HG02870 (cell line): ENCODE measurements at regions not wholly inside any gene's neighbourhood (a gene's known extent, or its start where the extent isn't known, plus 50 kb on each side); places are given as distances from the start of the nearest gene placed in this dataset.

Experiments
- ATAC-seq: cut with Tn5 transposase; IDR thresholded peaks from one replicate; pipeline ENCODE4 v1.9.1; 2021; ENCODE audit warnings: mild to moderate bottlenecking, moderate library complexity; ENCODE audit not compliant: unreplicated experiment

DNA sequence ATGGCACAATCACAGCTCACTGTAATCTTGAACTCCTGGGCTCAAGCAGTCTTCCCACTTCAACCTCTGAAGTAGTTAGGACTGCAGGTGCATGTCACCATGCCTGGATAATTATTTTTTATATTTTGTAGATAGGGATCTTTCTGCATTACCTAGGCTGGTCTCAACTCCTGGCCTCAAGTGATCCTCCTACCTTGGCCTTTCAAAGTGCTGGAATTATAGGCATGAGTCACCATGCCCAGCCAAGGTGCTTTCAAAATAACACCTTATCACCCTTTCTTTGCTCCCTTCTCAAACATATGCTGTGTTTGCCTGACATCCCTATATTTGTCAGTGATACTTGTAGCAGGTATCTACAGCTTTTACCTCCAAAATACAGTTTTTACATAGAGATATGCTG, 242.0 kb upstream of the ARRDC4 start:
- no peak for ATAC-seq

DNA sequence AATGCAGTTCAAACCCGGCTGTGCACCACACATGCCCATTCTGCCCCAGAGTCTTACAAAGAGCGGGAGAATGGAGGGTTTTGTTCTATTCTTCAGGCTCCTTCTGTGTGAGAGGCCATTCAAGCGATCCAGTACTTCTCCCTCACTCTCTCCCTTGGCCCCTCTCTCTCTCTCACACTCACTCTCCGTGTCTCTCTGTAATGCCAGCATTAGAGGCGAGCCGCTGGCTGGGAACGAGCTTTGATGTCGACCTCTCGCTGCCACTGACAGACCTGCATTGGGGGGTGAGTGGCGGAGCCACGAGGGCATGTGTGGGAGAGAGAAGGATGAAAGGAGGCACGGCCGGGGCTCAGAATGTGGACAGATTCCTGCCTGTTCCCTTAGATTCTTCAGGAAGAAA, 231.7 kb upstream of the ARRDC4 start:
- no peak for ATAC-seq

DNA sequence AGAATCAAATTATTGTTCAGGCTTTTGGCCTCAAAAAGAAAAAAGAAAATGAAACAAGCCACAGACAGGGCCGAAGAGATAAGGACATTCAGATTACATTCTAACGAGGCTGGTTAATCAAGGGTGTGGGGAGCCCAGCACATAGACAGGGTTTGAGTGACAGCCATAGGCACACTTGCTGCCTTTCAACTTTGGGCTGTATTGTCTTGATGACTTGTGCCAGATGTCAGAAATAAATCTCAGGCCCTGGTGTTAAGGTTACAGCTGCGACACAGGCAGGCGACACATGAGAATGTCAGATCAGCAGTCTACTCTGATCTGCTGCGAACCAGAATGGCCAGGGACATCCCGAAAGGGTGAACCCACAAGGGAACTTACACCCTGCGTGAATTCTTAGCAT, 231.2 kb upstream of the ARRDC4 start:
- ATAC-seq = no peak

DNA sequence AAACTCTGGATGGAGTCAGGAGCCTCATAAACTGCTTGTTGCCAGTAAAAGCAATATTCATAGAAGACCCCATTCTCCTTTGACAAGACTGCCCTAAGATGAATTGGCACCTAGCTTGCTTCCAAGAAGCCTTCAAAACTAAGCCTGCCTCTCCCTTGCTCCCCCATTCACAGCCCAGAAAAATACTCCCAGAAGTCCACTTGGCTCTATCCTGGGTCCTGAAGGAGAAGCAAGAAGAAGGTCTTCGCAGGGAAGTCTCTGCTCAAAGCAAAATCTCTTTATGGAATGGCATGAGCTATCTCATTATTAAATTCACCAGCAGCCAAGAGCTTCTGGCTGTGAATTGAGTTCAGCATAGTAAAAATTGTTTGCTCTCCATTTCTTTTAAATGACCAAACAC, 230.2 kb upstream of the ARRDC4 start:
- ATAC-seq = no peak

- ATAC-seq = no peak
Observed at GRCh38 chr15:97731859-97732258, 228.6 kb upstream of the ARRDC4 start.

DNA sequence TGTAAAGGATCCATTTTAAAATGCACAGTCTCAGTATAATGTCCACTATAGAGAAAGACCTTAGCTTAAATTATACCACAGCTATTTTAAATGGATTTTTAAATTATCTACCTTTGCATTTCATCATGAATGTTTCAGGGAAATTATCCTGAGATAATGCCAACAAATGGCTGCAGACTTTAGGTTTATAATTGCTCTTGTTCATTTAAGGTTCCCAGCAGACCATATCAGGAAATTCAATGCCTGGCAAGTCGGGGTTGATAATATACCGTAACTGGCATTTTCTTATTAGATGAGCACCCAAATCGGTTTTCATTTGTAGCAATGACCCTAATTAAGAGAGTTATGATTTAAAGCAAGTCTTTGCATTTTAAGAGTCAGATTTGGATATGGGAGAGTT, 227.1 kb upstream of the ARRDC4 start:
- ATAC-seq = no peak

DNA sequence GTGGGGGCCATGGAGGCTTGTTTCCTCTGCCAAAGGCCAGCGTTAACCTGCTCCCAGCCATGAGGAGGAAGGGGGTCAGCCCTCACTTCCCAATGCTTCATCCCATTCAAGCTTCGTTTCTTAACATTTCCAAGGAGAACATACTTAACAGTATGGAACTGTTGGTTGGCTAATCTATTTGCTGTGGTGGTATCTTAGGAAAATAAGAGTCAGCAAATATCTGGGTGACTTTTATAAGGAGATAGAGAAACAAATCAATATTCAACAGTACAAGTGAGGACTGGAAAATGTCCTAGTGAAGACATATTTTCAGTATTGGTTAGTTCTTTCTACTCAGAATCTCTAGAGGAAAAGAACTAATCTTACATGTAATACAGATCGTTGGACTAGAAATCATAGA, 223.8 kb upstream of the ARRDC4 start:
- ATAC-seq = no peak

DNA sequence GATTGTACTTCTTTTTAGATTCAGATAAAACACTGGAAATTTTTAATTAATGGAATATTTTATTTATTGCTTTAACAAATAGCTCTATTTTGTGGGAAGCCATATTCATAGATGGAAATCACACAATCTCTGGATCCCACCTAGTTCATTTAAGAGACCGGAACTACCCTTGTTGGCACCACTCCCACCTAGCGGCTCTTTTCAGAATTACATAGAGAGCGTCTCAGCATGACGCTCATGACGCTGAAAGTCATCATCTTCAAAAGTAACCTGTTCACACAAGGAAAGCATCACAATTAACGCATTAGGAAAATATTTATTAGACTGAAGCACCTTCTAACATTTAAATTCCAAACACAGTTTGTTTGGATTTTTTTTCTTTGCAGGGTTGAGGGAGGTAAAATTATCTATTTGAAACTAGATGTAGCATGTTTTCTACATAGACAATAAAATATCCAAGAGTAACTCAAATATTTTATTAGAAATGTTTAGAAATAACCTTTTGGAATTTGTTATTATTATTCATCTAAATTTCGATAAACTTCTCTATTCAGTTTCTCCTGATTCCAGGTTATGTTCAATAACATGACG, 214.9 kb upstream of the ARRDC4 start:
- ATAC-seq = peak; percentile 95

GRCh38 chr15:97747342-97747741, 213.2 kb upstream of the ARRDC4 start:
- ATAC-seq = no peak

DNA sequence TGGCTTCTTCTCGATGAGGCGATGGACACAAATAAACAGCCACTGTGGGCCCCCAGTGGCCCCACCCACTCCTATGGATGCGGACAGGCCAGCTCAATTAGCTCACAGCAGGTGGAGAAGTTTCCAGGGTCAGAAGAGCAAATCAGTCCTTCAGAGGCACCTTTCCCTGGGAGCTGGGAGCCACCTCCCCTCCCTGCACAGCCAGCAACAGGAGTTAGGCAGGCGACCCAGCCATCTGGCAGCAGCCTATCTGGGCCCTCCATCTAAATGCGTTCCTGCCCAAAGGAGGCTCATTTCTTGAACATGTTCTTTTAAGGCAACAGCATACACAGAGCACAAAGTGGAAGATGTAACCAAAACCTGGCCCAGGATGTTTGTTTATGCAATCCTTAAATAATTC, 211.9 kb upstream of the ARRDC4 start:
- ATAC-seq = no peak

DNA sequence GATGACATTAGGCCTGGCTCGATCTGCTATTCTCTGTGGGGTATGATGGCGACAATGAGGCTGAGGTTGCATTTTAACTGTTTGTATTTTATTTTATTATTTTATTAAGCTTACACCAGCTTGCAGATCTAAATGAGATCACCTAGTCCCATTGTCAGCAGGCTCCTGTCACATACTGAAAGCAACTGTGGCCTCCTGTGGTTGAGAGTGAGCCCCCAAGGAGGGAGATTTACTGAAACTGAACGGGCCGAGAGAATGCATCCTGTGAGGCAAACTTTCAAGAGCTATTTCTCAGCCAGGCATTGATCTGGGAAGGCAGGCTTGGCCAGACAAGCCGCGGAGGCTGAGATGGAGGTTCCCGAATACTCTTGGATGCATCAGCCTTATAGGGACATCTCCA, 210.4 kb upstream of the ARRDC4 start:
- no peak for ATAC-seq

GRCh38 chr15:97755726-97756125, 204.8 kb upstream of the ARRDC4 start:
- no peak for ATAC-seq

GRCh38 chr15:97759363-97759762, 201.1 kb upstream of the ARRDC4 start:
- no peak for ATAC-seq

DNA sequence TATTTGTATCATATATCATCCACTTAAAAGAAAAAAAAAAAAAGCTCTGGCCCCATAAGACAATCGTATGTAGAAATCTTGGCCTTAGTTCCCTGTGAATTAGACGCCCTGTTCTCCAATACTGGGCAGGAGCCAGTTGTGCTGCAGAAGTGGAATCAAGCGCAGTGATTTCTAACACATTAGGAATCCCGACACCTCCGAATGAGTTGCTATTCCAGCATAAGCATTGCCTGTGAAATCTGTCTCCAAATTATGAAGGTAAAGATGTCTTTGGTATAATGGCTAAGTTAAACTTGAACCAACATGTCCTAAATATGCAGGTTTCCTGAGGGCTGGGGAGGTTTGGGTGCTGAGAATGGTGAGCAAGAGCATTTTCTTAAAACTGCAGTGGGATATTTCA, 199.4 kb upstream of the ARRDC4 start:
- ATAC-seq = no peak

GRCh38 chr15:97783240-97783639, 177.3 kb upstream of the ARRDC4 start:
- no peak for ATAC-seq

GRCh38 chr15:97786741-97787140, 173.8 kb upstream of the ARRDC4 start:
- no peak for ATAC-seq

GRCh38 chr15:97790180-97790579, 170.3 kb upstream of the ARRDC4 start:
- no peak for ATAC-seq

DNA sequence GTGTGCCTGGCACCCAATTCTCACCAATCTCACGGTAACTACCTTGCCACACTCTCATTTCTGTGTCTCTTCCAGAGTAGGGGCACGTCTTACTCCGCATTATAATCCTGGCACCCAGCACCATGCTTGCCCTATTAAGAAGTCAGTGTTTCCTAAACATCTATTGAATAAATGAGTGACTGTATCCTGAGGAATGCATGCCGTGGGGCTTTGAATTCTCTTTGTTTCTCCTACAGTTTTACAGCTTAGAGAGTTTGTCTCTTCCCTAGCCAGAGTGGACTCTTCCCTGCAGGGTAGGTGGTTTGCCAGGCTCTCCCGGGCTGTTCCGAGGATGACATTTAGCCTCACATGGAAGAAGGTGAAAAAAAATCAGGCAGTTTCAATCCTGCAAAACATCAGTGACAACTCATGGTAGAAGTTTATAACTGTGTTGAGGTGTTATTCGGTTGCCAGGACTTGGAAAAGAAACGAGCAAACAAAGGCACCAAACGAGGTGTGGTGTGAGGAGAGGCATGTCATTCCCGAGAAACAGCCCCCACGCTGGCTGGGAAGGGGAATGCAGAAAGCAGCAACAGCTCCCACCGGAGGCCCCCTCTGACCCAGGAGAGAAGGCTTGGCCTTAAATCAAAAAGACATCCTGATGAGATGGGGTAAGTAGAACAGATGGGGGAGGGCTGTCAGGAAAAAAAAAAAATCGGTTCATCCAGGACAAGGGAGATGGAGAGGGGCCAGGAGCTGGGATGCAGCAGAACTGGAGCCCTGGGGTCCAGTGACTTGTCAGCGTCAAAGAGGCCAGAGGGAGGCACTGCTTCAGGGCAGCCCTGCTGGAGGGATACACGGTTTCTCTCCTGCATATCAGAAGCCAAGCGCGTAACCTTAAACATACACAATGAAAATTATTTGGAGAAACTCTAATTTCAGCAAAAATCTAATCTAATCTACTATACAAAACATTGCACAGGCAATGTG, 168.4 kb upstream of the ARRDC4 start:
- ATAC-seq = no peak

DNA sequence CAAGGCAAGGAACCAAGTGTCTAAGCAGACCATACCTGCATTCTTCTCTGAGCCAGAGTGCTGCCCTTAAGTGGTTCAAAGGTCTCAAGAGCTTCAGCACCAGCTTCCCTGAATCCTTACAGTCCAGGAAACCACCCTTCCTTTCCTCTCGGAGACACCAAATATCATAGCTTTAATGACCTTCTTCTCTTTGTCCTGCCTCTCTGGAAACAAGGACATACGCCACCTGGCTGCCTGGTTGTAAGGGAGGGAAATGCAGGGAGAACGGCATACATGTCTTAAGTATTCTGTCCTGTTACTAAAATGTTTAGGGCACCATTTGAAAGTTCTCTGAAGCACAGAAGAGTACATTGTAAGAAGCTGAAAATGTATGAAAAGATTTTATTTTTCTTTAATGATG, 155.6 kb upstream of the ARRDC4 start:
- no peak for ATAC-seq

- ATAC-seq = no peak
Observed at GRCh38 chr15:97806766-97807165, 153.7 kb upstream of the ARRDC4 start.

DNA sequence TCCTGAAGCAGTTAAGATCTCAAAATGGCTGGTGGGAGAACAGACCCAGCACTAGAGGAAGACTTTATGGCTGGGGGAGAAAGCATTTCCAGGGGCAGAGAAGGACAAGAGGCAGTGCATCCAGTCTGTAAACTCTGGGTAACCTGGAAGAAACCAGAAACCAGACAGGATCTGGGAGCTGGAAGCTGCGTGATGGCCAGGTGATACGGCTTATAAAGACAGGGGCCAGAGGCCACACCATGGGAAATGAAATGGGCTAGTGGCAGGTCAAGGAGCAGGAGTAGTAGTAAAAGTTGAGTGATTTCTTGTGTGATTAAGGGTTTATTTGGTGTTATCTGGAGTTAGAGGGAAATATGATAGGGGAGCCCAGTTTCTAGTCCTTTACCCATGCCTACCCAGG, 144.7 kb upstream of the ARRDC4 start:
- ATAC-seq = no peak

DNA sequence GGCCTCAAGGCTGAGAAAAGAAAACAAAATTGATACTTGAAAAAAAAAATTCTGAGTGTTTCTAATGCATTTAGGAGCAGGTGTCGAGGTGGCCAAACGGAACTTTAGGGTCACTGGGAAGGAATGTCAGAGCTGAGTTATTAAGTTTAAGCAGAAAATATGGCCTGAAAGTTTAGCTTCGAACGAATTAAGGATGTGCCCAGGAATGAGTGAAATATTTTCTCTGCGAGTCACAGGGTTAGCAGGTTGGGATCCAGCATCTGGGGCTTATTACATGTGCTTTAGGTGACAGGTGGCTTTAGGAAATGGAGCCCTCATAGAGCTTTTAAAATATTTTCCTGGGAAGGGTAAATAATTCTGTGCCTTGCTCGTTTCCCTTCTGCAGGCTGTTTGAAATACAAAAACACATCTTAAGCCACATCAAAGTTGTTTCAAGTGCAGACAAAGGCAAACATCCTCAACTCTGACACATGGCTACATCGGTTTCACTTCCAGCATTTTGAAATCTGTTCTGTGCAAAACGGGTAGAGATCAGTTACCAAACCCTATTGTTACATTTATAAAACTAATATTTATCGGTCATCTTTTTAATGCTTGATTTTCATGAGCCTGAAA, 143.1 kb upstream of the ARRDC4 start:
- ATAC-seq = no peak
